OCI-LY7 (cell line): ENCODE measurements at regions not wholly inside any gene's neighbourhood (a gene's known extent, or its start where the extent isn't known, plus 50 kb on each side); places are given as distances from the start of the nearest gene placed in this dataset.

Experiments
- BruUV-seq: library from RNA; stranded (reverse); fragments of 400-500 nt; replicated peaks from 2 replicates; lab custom pipeline; 2021; lab: Mats Ljungman, UMichigan
- CTCF ChIA-PET: fragments of 300-600 bp; sonication (Branson Sonifier 250); formaldehyde crosslinking; loops from one replicate; lab custom pipeline; 2022; ENCODE audit warnings: antibody characterized with exemption; ENCODE audit not compliant: unreplicated experiment; lab: Charles Lee
- POLR2A ChIA-PET: fragments of 300-600 bp; sonication (Branson Sonifier 250); formaldehyde crosslinking; loops from one replicate; lab custom pipeline; 2022; ENCODE audit warnings: antibody characterized with exemption; lab: Charles Lee
- DNase-seq: peaks from one replicate; pipeline ENCODE4 v3.0.0-alpha.2; 2015; ENCODE audit warnings: low spot score
- H2AFZ ChIP-seq: fragments of 200-600 bp; sonication (generic), shearing (Covaris generic); 2 replicates; pipeline ENCODE4 v1.6.1; 2014; ENCODE audit warnings: mild to moderate bottlenecking, antibody characterized with exemption, low read length, moderate library complexity
- H3K27ac ChIP-seq: fragments of 200-600 bp; sonication (generic); 2 replicates; pipeline ENCODE4 v1.5.1; 2014; ENCODE audit warnings: mixed run types, low read depth, mild to moderate bottlenecking, moderate library complexity, low read length, inconsistent platforms; ENCODE audit not compliant: poor library complexity, severe bottlenecking
- H3K36me3 ChIP-seq: fragments of 200-600 bp; sonication (generic); 2 replicates; pipeline ENCODE4 v1.6.1; 2014; ENCODE audit warnings: mild to moderate bottlenecking, antibody characterized with exemption, low read length, moderate library complexity, mixed read lengths; ENCODE audit not compliant: insufficient read depth
- H3K4me1 ChIP-seq: fragments of 200-600 bp; sonication (generic); 2 replicates; pipeline ENCODE4 v1.5.1; 2014; ENCODE audit warnings: mild to moderate bottlenecking, low read length; ENCODE audit not compliant: insufficient read depth, poor library complexity, severe bottlenecking
- H3K4me2 ChIP-seq: fragments of 200-600 bp; sonication (generic); 2 replicates; pipeline ENCODE4 v1.6.1; 2014; ENCODE audit warnings: mild to moderate bottlenecking, low read length
- H3K4me3 ChIP-seq: fragments of 200-600 bp; sonication (generic); 2 replicates; pipeline ENCODE4 v1.5.1; 2014; ENCODE audit warnings: mild to moderate bottlenecking, low read depth, low read length; ENCODE audit not compliant: poor library complexity, severe bottlenecking
- H3K79me2 ChIP-seq: fragments of 200-600 bp; sonication (generic); 2 replicates; pipeline ENCODE4 v1.6.1; 2016; ENCODE audit warnings: low read depth, mild to moderate bottlenecking, low read length, moderate library complexity, mixed read lengths; ENCODE audit not compliant: insufficient read depth
- H3K9me2 ChIP-seq: fragments of 200-600 bp; sonication (generic); 2 replicates; pipeline ENCODE4 v1.6.1; 2016; ENCODE audit warnings: mild to moderate bottlenecking, low read length, mixed read lengths; ENCODE audit not compliant: insufficient read depth
- H3K9me3 ChIP-seq: fragments of 200-600 bp; sonication (generic); 2 replicates; pipeline ENCODE4 v1.6.1; 2014; ENCODE audit warnings: mild to moderate bottlenecking, mixed run types, low read length, mixed read lengths
- H4K20me1 ChIP-seq: fragments of 200-600 bp; sonication (generic); 2 replicates; pipeline ENCODE4 v1.6.1; 2014; ENCODE audit warnings: mild to moderate bottlenecking, antibody characterized with exemption, low read length, moderate library complexity, mixed read lengths; ENCODE audit not compliant: insufficient read depth
- EZH2phosphoT487 ChIP-seq: fragments of 200-600 bp; sonication (generic); IDR thresholded peaks from 2 replicates; pipeline ENCODE4 v1.6.1; 2018; ENCODE audit warnings: low read depth, borderline replicate concordance, mild to moderate bottlenecking, mixed run types, antibody characterized with exemption, low read length, moderate library complexity, mixed read lengths
- intact Hi-C: fragments of 100-400 bp; cut with micrococcal nuclease; formaldehyde crosslinking; loops from one replicate; pipeline ENCODE4 v1.10.0; 2022; ENCODE audit not compliant: unreplicated experiment
- TF ChIP-seq, protein P1 (sequence below): fragments of 200-600 bp; sonication (generic); conservative IDR thresholded peaks from 2 replicates; pipeline ENCODE4 v1.5.1; 2014; ENCODE audit warnings: mild to moderate bottlenecking, antibody characterized with exemption, low read length, moderate library complexity, mixed read lengths

- H2AFZ ChIP-seq: no peak overlapping the region
- no peaks in the 10 kb centered on the region for H4K20me1 ChIP-seq
- TF ChIP-seq, protein P1, sequence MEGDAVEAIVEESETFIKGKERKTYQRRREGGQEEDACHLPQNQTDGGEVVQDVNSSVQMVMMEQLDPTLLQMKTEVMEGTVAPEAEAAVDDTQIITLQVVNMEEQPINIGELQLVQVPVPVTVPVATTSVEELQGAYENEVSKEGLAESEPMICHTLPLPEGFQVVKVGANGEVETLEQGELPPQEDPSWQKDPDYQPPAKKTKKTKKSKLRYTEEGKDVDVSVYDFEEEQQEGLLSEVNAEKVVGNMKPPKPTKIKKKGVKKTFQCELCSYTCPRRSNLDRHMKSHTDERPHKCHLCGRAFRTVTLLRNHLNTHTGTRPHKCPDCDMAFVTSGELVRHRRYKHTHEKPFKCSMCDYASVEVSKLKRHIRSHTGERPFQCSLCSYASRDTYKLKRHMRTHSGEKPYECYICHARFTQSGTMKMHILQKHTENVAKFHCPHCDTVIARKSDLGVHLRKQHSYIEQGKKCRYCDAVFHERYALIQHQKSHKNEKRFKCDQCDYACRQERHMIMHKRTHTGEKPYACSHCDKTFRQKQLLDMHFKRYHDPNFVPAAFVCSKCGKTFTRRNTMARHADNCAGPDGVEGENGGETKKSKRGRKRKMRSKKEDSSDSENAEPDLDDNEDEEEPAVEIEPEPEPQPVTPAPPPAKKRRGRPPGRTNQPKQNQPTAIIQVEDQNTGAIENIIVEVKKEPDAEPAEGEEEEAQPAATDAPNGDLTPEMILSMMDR: no peak
- no peak for TF ChIP-seq EZH2phosphoT487
- H3K9me3 ChIP-seq: no peaks in the 10 kb centered on the region
- no TSS peak for BruUV-seq
- no peaks in the 10 kb centered on the region for H3K4me1 ChIP-seq
- no peak for DNase-seq
- no peaks in the 10 kb centered on the region for H3K36me3 ChIP-seq
- no peak overlapping the region for H3K27ac ChIP-seq
- CTCF ChIA-PET: no interaction called here
- H3K4me2 ChIP-seq: no peak overlapping the region
- no peak overlapping the region for H3K4me3 ChIP-seq
- intact Hi-C loops: no loop called here
- no peaks in the 10 kb centered on the region for H3K79me2 ChIP-seq
- no peaks in the 10 kb centered on the region for H3K9me2 ChIP-seq
- POLR2A ChIA-PET: no interaction called here
Observed at GRCh38 chr15:96049766-96050165, 280.7 kb upstream of the NR2F2 start.

DNA sequence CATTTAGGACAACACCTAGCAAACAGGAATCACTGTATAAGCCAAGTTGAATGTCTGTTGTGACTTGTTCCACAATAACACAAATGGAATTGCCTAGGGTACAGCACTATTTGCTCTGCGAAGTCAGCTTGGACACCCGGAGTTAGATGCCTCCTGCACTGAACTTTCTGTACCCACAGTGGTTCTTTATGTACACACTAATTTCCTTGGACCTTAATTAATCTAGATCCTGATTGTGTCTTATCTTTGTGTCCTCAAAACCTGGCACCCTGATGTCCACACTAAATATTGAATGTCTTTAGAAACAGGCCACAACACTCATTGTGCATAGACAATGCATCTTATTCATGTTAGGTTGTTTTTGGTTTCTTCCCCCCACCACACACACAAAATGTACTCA lies 278.9 kb upstream of the NR2F2 start:
- H3K79me2 ChIP-seq: no peaks in the 10 kb centered on the region
- no peaks in the 10 kb centered on the region for H3K9me2 ChIP-seq
- no peaks in the 10 kb centered on the region for H3K9me3 ChIP-seq
- no peak overlapping the region for H3K4me3 ChIP-seq
- H2AFZ ChIP-seq: no peak overlapping the region
- intact Hi-C loops: no loop called here
- no peaks in the 10 kb centered on the region for H4K20me1 ChIP-seq
- no peaks in the 10 kb centered on the region for H3K4me1 ChIP-seq
- no peak for DNase-seq
- BruUV-seq: no TSS peak
- TF ChIP-seq EZH2phosphoT487: no peak
- TF ChIP-seq, protein P1: no peak
- POLR2A ChIA-PET: no interaction called here
- H3K36me3 ChIP-seq: no peaks in the 10 kb centered on the region
- CTCF ChIA-PET: no interaction called here
- H3K27ac ChIP-seq: no peak overlapping the region
- no peak overlapping the region for H3K4me2 ChIP-seq

GRCh38 chr15:96052154-96052553 lies 278.3 kb upstream of the NR2F2 start:
- Histone ChIP-seq H3K9me2 (no peaks in the 10 kb centered on the region), H4K20me1 (no peaks in the 10 kb centered on the region), H3K4me1 (no peaks in the 10 kb centered on the region), H3K79me2 (no peaks in the 10 kb centered on the region), H3K36me3 (no peaks in the 10 kb centered on the region), H3K27ac (no peak overlapping the region), H3K4me3 (no peak overlapping the region), H3K9me3 (no peaks in the 10 kb centered on the region), H3K4me2 (no peak overlapping the region), H2AFZ (no peak overlapping the region)
- no TSS peak for BruUV-seq
- ChIA-PET CTCF (no interaction called here), POLR2A (no interaction called here)
- DNase-seq: no peak
- intact Hi-C loops: no loop called here
- TF ChIP-seq EZH2phosphoT487: no peak
- TF ChIP-seq, protein P1: no peak
